22Rv1 (cell line): ENCODE measurements at regions not wholly inside any gene's neighbourhood (a gene's known extent, or its start where the extent isn't known, plus 50 kb on each side); places are given as distances from the start of the nearest gene placed in this dataset.

ENCODE experiments used
- H3K27ac ChIP-seq: fragments of 450-650 bp; 2 replicates; pipeline ENCODE4 v1.5.1; 2017
- ZFX ChIP-seq: fragments of 450-650 bp; IDR thresholded peaks from 2 replicates; pipeline ENCODE4 v1.6.1; 2017; ENCODE audit warnings: antibody characterized with exemption, borderline replicate concordance
- TF ChIP-seq, protein P1 (sequence below): fragments of 450-650 bp; IDR thresholded peaks from 2 replicates; pipeline ENCODE4 v1.5.1; 2017; ENCODE audit warnings: mild to moderate bottlenecking

GRCh38 chr7:17146621-17147020 lies 151.8 kb upstream of the AHR start:
- no peak overlapping the region for H3K27ac ChIP-seq
- TF ChIP-seq, protein P1, sequence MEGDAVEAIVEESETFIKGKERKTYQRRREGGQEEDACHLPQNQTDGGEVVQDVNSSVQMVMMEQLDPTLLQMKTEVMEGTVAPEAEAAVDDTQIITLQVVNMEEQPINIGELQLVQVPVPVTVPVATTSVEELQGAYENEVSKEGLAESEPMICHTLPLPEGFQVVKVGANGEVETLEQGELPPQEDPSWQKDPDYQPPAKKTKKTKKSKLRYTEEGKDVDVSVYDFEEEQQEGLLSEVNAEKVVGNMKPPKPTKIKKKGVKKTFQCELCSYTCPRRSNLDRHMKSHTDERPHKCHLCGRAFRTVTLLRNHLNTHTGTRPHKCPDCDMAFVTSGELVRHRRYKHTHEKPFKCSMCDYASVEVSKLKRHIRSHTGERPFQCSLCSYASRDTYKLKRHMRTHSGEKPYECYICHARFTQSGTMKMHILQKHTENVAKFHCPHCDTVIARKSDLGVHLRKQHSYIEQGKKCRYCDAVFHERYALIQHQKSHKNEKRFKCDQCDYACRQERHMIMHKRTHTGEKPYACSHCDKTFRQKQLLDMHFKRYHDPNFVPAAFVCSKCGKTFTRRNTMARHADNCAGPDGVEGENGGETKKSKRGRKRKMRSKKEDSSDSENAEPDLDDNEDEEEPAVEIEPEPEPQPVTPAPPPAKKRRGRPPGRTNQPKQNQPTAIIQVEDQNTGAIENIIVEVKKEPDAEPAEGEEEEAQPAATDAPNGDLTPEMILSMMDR = no peak
- no peak for TF ChIP-seq ZFX

DNA sequence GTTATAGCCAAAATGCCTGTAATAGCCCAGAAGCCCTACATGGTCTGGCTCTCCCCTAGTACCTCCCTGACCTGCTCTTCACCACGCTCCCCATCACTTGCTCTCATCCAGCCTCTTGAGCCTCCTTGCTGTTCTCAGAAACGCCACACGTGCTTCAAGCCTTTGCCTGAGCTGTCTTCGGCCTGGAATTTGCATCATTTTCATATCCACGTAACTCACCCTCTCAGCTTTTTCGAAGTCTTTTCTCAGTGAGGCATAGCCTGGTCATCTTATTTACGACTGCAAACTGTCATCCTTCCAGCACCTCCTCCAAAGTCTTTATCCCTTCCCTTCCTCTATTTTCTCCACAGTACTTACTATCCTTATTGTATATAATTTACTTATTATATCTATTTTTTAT lies 151.0 kb upstream of the AHR start:
- TF ChIP-seq, protein P1 = no peak
- no peak for TF ChIP-seq ZFX
- no peak overlapping the region for H3K27ac ChIP-seq

- no peak overlapping the region for H3K27ac ChIP-seq
- TF ChIP-seq, protein P1 = no peak
- TF ChIP-seq ZFX = no peak
Observed at GRCh38 chr7:17150018-17150417, 148.4 kb upstream of the AHR start.

- TF ChIP-seq, protein P1 = no peak
- no peak for TF ChIP-seq ZFX
Observed at GRCh38 chr7:17152721-17153120, 145.7 kb upstream of the AHR start.

GRCh38 chr7:17153536-17153935 lies 144.9 kb upstream of the AHR start:
- TF ChIP-seq, protein P1 = no peak
- no peak for TF ChIP-seq ZFX
- H3K27ac ChIP-seq = no peak overlapping the region

More at GRCh38 chr7:17152721-17153120, 145.7 kb upstream of the AHR start:
- no peak overlapping the region for H3K27ac ChIP-seq

- TF ChIP-seq, protein P1 = no peak
- no peak for TF ChIP-seq ZFX
- H3K27ac ChIP-seq = no peak overlapping the region
Observed at GRCh38 chr7:17155529-17155928, 142.9 kb upstream of the AHR start.

GRCh38 chr7:17158261-17158660 lies 140.2 kb upstream of the AHR start:
- H3K27ac ChIP-seq = no peak overlapping the region
- no peak for TF ChIP-seq ZFX
- TF ChIP-seq, protein P1 = peak; percentile 17
